ENCODE measurements at regions not wholly inside any gene's neighbourhood (a gene's known extent, or its start where the extent isn't known, plus 50 kb on each side); places are given as distances from the start of the nearest gene placed in this dataset.
A peak's percentile ranks its signal among the peaks of the same experiment; 100 is the strongest.

- DNase-seq, result no peak
Measured at GRCh38 chr6:137352859-137353258, 133.7 kb upstream of the IFNGR1 start.

GRCh38 chr6:137351890-137352289 is 132.7 kb upstream of the IFNGR1 start:
- peak; percentile 29 to 80 for DNase-seq

GRCh38 chr6:137350857-137351256 is 131.7 kb upstream of the IFNGR1 start:
- no peak for DNase-seq

GRCh38 chr6:137349856-137350830 is 131.0 kb upstream of the IFNGR1 start:
- DNase-seq, result no peak

- no peak for DNase-seq
Measured at GRCh38 chr6:137348777-137349176, 129.6 kb upstream of the IFNGR1 start.

GRCh38 chr6:137343241-137343640 is 124.1 kb upstream of the IFNGR1 start:
- DNase-seq, result no peak

GRCh38 chr6:137342607-137343190 is 123.5 kb upstream of the IFNGR1 start:
- DNase-seq, result peak in 1 of 2 donors; percentile 19

GRCh38 chr6:137341681-137342195 is 122.6 kb upstream of the IFNGR1 start:
- DNase-seq, result peak; percentile 64 to 77

GRCh38 chr6:137339929-137340559 is 120.9 kb upstream of the IFNGR1 start:
- no peak for DNase-seq

GRCh38 chr6:137334884-137335283 is 115.7 kb upstream of the IFNGR1 start:
- no peak for DNase-seq

GRCh38 chr6:137334094-137334493 is 114.9 kb upstream of the IFNGR1 start:
- no peak for DNase-seq

GRCh38 chr6:137332637-137333280 is 113.6 kb upstream of the IFNGR1 start:
- no peak for DNase-seq

- DNase-seq, result no peak
Measured at GRCh38 chr6:137323860-137324259, 104.7 kb upstream of the IFNGR1 start.

GRCh38 chr6:137320271-137320670 is 101.1 kb upstream of the IFNGR1 start:
- DNase-seq, result no peak

- no peak for DNase-seq
Measured at GRCh38 chr6:137316626-137317025, 97.4 kb upstream of the IFNGR1 start.

GRCh38 chr6:137315081-137315480 is 95.9 kb upstream of the IFNGR1 start:
- DNase-seq, result no peak

- DNase-seq, result peak; percentile 69
Measured at GRCh38 chr6:137313928-137314855, 95.0 kb upstream of the IFNGR1 start.

- no peak for DNase-seq
Measured at GRCh38 chr6:137313211-137313610, 94.0 kb upstream of the IFNGR1 start.

GRCh38 chr6:137311940-137312339 is 92.8 kb upstream of the IFNGR1 start:
- no peak for DNase-seq

GRCh38 chr6:137309078-137309762 is 90.0 kb upstream of the IFNGR1 start:
- peak; percentile 21 to 58 for DNase-seq

All from CD4-positive, alpha-beta T cell treated with Interleukin-4 for 1 hour (primary cell).